GM19452 (cell line): ENCODE measurements at regions not wholly inside any gene's neighbourhood (a gene's known extent, or its start where the extent isn't known, plus 50 kb on each side); places are given as distances from the start of the nearest gene placed in this dataset.
"Not testable (repeated sequence)": the region's sequence is repeated elsewhere in the genome, so short reads cannot be mapped to it uniquely, and the experiment has no call there.

Experiments
- ATAC-seq: cut with Tn5 transposase; IDR thresholded peaks from one replicate; pipeline ENCODE4 v1.9.1; 2021; ENCODE audit not compliant: unreplicated experiment

- no peak for ATAC-seq
These were observed 109.2 kb downstream of the CDCA7 start for GRCh38 chr2:173463846-173464245.

DNA sequence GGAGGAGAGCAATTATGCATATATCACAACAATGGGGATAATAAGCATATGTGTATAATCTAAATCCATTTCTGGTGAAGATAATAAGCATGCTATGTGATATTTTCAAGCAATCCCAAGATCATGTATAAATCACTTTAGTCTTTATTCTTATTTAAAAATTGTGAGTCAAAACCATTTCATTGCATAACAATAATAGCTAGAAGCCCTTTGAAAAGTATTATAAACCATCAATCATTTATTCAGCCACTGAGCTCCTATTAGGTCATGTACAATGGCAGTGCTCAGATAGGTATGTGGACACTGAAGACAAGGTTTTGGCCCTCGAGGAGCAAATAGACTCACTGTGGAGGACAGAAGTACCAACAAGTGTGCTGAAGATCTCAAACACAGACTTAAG lies 113.1 kb downstream of the CDCA7 start:
- ATAC-seq, result no peak

- no peak for ATAC-seq
These were observed 113.7 kb downstream of the CDCA7 start for GRCh38 chr2:173468266-173468793.

- ATAC-seq, result no peak
These were observed 117.4 kb downstream of the CDCA7 start for GRCh38 chr2:173472112-173472511.

GRCh38 chr2:173483137-173483536 lies 128.5 kb downstream of the CDCA7 start:
- no peak for ATAC-seq

GRCh38 chr2:173488861-173489260 lies 134.2 kb downstream of the CDCA7 start:
- ATAC-seq, result no peak

DNA sequence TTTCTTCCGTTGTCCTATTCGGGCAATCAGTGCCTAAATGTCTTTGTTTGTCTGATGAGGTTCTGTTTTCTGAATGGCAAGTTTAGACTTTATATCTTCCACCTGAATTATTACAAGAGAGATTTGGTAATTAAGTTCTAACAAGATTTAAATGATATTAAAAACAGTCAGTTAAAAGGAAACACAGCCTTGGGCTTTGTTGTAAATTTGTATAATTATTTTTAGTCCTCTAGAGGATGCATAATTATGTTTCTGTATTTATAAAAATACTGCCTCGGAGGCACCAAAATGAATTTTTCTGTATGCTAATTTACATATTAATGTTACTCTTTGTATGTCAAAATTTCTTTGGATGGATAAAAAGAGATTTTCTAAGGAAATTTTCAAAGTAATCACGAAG lies 136.7 kb downstream of the CDCA7 start:
- no peak for ATAC-seq

DNA sequence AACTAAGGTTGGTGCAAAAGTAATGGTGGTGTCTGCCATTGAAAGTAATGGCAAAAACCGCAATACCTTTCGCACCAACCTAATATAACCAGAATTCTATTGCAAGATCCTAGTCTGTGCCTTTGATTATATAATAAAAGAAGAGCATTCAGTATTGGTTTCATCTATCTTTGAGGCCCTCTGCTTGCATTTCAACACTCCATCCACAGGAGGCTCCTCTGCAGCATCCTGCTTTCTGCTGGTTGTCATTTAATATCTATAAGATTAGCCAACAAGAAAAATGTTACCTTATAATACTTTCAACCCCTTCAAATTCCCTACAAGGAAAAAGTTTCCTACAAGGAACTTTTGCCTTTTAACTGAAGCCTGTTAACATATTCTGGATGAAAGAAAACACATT lies 139.2 kb downstream of the CDCA7 start:
- ATAC-seq, result no peak

- ATAC-seq, result no peak
These were observed 142.1 kb downstream of the CDCA7 start for GRCh38 chr2:173496746-173497145.

DNA sequence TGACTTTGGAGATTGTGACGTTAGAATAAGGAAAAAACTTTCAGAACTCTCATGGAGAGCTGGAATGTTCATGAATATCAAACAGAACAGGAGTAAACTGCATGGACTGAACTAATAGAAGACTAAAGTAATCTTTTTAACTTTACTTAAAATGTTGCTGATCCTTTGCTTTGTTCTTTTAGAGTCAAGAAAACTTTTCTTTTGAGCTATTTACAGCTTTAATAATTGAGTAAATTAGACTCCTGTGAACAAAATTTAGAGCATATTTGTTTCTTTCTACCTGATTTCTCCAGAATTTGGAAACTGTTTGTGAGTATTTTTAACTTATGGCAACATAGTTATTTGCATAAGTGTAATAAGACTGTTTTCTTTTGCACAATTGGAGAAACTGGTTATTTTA lies 146.3 kb downstream of the CDCA7 start:
- ATAC-seq, result no peak

GRCh38 chr2:173502296-173502695 lies 147.6 kb downstream of the CDCA7 start:
- no peak for ATAC-seq

DNA sequence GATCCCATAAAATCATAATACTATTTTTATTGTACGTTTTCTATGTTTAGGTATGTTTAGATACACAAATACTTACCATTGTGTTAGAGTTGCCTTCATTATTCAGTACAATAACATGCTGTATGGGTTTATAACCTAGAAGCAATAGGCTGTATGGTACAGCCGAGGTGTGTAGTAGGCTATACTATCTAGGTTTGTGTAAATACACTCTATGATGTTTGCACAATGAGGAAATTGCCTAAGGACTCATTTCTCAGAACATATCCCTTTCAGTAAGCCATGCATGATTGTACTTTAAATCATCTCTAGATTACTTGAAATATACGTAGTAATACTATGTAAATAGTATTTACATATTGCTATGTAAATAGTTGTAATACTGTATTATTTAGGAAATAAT lies 156.7 kb downstream of the CDCA7 start:
- no peak for ATAC-seq

- no peak for ATAC-seq
These were observed 157.3 kb downstream of the CDCA7 start for GRCh38 chr2:173511942-173512341.

DNA sequence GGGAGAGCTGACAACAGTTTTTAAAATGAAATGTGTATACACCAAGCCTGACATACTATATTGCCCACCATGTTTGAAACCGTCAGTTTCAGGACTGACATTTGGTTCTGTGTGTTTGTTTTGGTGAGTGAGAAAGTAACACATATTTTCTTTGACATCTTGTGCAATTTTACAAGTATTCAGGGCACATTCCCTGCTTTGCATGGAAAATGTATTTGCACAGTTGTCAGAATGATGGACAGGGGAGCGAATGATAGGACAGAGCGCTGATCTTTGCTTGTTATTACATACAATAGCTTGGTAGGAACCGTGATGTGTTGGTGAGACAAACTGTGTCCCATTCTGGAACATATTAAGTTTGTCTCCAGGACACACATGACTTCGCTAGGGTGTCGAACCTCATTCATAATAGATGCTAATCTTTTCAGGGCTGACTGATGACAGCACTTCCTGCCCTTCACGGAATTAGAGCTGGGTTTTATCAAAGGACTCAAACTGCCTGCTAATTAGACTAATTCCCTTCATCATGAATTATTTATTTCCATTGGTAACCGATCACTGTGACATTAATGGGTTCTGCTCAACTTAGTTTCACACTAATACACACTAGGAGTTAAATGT lies 158.5 kb downstream of the CDCA7 start:
- ATAC-seq, result no peak

GRCh38 chr2:173520918-173521317 lies 166.2 kb downstream of the CDCA7 start:
- ATAC-seq, result no peak

- no peak for ATAC-seq
These were observed 166.9 kb downstream of the CDCA7 start for GRCh38 chr2:173521450-173522192.

DNA sequence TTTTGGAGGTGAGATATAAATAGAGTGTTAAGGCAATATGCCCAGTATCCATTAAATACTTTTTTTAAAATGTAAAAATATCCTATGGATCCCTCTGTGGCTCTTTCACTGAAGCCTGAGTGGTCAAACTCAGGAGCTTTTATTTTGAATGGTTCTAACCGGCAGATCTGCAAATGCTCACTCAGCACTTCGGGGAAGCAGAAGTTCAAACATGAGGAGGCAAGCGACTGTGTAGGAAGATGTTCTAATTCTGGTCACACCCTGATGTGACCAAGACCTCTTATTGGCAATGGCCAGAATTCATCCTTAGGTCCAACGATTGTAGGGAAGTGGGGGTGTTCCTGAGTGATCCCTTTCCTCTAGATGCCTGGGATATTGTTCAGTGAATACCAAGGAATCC lies 168.8 kb downstream of the CDCA7 start:
- no peak for ATAC-seq

DNA sequence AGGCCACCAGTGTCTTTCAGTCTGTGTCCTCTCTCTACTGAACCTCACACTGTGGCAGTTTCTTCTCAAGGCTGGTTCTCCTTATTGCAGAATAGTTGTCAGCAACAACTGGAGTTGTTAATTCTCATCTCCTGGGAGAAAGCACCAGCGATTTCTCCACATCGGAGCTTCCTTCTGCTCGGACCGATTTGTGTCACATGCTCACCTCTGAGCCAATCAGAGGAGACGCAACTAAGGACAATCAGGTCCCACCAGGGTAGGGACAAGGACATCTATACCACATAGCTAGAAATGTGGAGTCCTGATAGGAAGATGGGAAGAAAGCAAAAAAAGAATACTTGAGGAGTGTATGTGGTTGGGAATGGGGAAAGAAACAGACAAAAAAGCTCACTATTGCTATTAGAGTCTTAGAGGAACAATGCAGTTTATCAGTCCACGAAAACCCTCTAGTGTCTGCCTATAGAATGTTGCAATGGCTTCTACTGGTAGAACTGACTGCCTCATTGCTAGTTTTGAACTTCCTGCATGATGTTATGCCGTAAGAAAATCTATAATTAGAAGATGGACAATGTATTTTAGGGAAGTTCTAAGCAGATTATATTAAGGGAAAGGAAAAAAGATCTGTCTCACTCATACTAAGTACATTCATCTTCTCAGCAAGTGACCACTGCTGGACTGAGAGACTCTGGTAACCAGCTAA lies 169.7 kb downstream of the CDCA7 start:
- no peak for ATAC-seq

GRCh38 chr2:173532732-173533531 lies 178.3 kb downstream of the CDCA7 start:
- ATAC-seq, result not testable (repeated sequence)

GRCh38 chr2:173537694-173538093 lies 183.0 kb downstream of the CDCA7 start:
- no peak for ATAC-seq

DNA sequence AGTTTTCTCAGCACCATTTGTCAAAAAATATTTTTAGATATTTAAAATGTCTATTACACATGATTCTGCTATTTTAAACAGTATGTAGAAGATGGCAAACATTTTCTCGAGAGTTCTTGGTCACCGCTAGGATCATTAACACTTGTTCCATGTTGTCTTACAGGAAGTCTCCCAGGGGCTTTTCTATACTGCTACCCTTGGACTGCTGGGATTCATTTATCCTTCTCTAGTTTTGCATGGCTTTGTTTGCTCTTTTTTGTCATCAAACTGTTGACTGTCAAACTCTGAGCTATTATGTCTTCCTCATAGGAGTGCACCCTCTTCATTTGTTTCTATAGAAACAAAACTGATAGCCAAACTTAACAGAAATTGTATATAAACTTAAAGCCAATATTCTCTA lies 184.9 kb downstream of the CDCA7 start:
- ATAC-seq, result no peak
